ENCODE measurements at regions not wholly inside any gene's neighbourhood (a gene's known extent, or its start where the extent isn't known, plus 50 kb on each side); places are given as distances from the start of the nearest gene placed in this dataset.

GRCh38 chr13:44068169-44068568 is 188.5 kb downstream of the LACC1 start:
- Histone ChIP-seq H3K4me1 (ENCODE audit: control insufficient read depth in 1 of 2, insufficient read depth in 2 of 2, low read length in 2 of 2) (no peaks in the 10 kb centered on the region), H4K20me1 (ENCODE audit: insufficient read depth, low read length) (no peaks in the 10 kb centered on the region), H3K9ac (ENCODE audit: insufficient read depth, low read length, poor library complexity, severe bottlenecking) (no peak overlapping the region), H3K79me2 (ENCODE audit: insufficient read depth, low read length) (no peaks in the 10 kb centered on the region), H3K9me3 (replicated peaks in 1 of 2; ENCODE audit: control insufficient read depth in 1 of 2, insufficient read depth in 1 of 2, low read length in 2 of 2) (peaks cover 4 to 5% of the 10 kb centered on the region in 2 donors), H3K4me3 (replicated peaks in 1 of 3; ENCODE audit: low read depth in 2 of 3, low read length in 3 of 3) (no peak overlapping the region), H3K27me3 (ENCODE audit: control insufficient read depth in 2 of 2, insufficient read depth in 2 of 2, low read length in 2 of 2) (no peaks in the 10 kb centered on the region), H3K4me2 (replicated peaks; ENCODE audit: extremely low read depth, low read length, poor library complexity, severe bottlenecking) (no peak overlapping the region), H3K36me3 (replicated peaks in 1 of 2; ENCODE audit: control insufficient read depth in 1 of 2, insufficient read depth in 2 of 2, low read length in 2 of 2) (no peaks in the 10 kb centered on the region), H3K27ac (ENCODE audit: low read depth in 1 of 2, low read length in 2 of 2) (no peak overlapping the region), H2AFZ (ENCODE audit: insufficient read depth, low read depth, low read length, poor library complexity, severe bottlenecking) (no peak overlapping the region)
- H3K9me3 Mint-ChIP-seq, result peaks cover 5 to 25% (median 13%) of the 10 kb centered on the region in 7 donors
- no peaks in the 10 kb centered on the region for H3K4me1 Mint-ChIP-seq
- no peaks in the 10 kb centered on the region for H3K36me3 Mint-ChIP-seq
- no peak for TF ChIP-seq CTCF (IDR thresholded peaks at IDR 0.05)
- H3K4me3 Mint-ChIP-seq, result no peak overlapping the region
- DNase-seq, result no peak
- WGBS (ENCODE audit: insufficient coverage), result 100% methylated on average over 1 of the region's 3 CpGs
- H3K27ac Mint-ChIP-seq, result no peak overlapping the region
- no peaks in the 10 kb centered on the region for H3K27me3 Mint-ChIP-seq (ENCODE audit: low read depth in 3 of 3)
- intact Hi-C loops (cut with micrococcal nuclease), result no loop called here

GRCh38 chr13:44068737-44069136 is 189.0 kb downstream of the LACC1 start:
- H3K4me3 Mint-ChIP-seq, result no peak overlapping the region
- Histone ChIP-seq H3K9me3 (replicated peaks in 1 of 2; ENCODE audit: control insufficient read depth in 1 of 2, insufficient read depth in 1 of 2, low read length in 2 of 2) (peaks cover 4 to 5% of the 10 kb centered on the region in 2 donors), H2AFZ (ENCODE audit: insufficient read depth, low read depth, low read length, poor library complexity, severe bottlenecking) (no peak overlapping the region), H3K4me3 (replicated peaks in 1 of 3; ENCODE audit: low read depth in 2 of 3, low read length in 3 of 3) (no peak overlapping the region), H3K4me2 (replicated peaks; ENCODE audit: extremely low read depth, low read length, poor library complexity, severe bottlenecking) (no peak overlapping the region), H3K36me3 (replicated peaks in 1 of 2; ENCODE audit: control insufficient read depth in 1 of 2, insufficient read depth in 2 of 2, low read length in 2 of 2) (no peaks in the 10 kb centered on the region), H4K20me1 (ENCODE audit: insufficient read depth, low read length) (no peaks in the 10 kb centered on the region), H3K27me3 (ENCODE audit: control insufficient read depth in 2 of 2, insufficient read depth in 2 of 2, low read length in 2 of 2) (no peaks in the 10 kb centered on the region), H3K4me1 (ENCODE audit: control insufficient read depth in 1 of 2, insufficient read depth in 2 of 2, low read length in 2 of 2) (no peaks in the 10 kb centered on the region), H3K27ac (ENCODE audit: low read depth in 1 of 2, low read length in 2 of 2) (no peak overlapping the region), H3K79me2 (ENCODE audit: insufficient read depth, low read length) (no peaks in the 10 kb centered on the region), H3K9ac (ENCODE audit: insufficient read depth, low read length, poor library complexity, severe bottlenecking) (no peak overlapping the region)
- H3K4me1 Mint-ChIP-seq, result no peaks in the 10 kb centered on the region
- no peak for DNase-seq
- H3K27me3 Mint-ChIP-seq (ENCODE audit: low read depth in 3 of 3), result no peaks in the 10 kb centered on the region
- intact Hi-C loops (cut with micrococcal nuclease), result no loop called here
- H3K36me3 Mint-ChIP-seq, result no peaks in the 10 kb centered on the region
- no peak for TF ChIP-seq CTCF (IDR thresholded peaks at IDR 0.05)
- WGBS (ENCODE audit: insufficient coverage), result no CpG with 5 or more reads among the region's 4 CpGs
- H3K9me3 Mint-ChIP-seq, result peaks cover 8 to 31% (median 17%) of the 10 kb centered on the region in 7 donors
- no peak overlapping the region for H3K27ac Mint-ChIP-seq
